Liver (tissue), 3 donors: ENCODE measurements at regions not wholly inside any gene's neighbourhood (a gene's known extent, or its start where the extent isn't known, plus 50 kb on each side); places are given as distances from the start of the nearest gene placed in this dataset.

Source experiments
- ATF3 ChIP-seq: IDR thresholded peaks from 2 replicates; pipeline ENCODE4 v1.6.1; 2016; ENCODE audit warnings: antibody characterized with exemption
- GABPA ChIP-seq, 2 donors: IDR thresholded peaks in 1 of 2; conservative IDR thresholded peaks in 1 of 2; 2 replicates each; pipeline ENCODE4 v1.6.1; 2016; ENCODE audit warnings: antibody characterized with exemption in 2 of 2, mild to moderate bottlenecking in 1 of 2, moderate library complexity in 1 of 2
- MAX ChIP-seq: IDR thresholded peaks from 2 replicates; pipeline ENCODE4 v1.6.1; 2016; ENCODE audit warnings: antibody characterized with exemption
- RAD21 ChIP-seq, 2 donors: IDR thresholded peaks; 2 replicates each; pipeline ENCODE4 v1.6.1; 2016; ENCODE audit warnings: antibody characterized with exemption in 2 of 2, mild to moderate bottlenecking in 2 of 2
- SP1 ChIP-seq: IDR thresholded peaks from 2 replicates; pipeline ENCODE4 v1.6.1; 2018; ENCODE audit warnings: antibody characterized with exemption, mild to moderate bottlenecking
- TAF1 ChIP-seq: conservative IDR thresholded peaks from 2 replicates; pipeline ENCODE4 v1.6.1; 2016; ENCODE audit warnings: antibody characterized with exemption, mild to moderate bottlenecking
- YY1 ChIP-seq: IDR thresholded peaks from 2 replicates; pipeline ENCODE4 v1.6.1; 2016; ENCODE audit warnings: antibody characterized with exemption, mild to moderate bottlenecking
- ZBTB33 ChIP-seq: IDR thresholded peaks from 2 replicates; pipeline ENCODE4 v1.6.1; 2016; ENCODE audit warnings: antibody characterized with exemption
- TF ChIP-seq, protein P1 (sequence below): fragments of 150-350 bp; IDR thresholded peaks from 2 replicates; pipeline ENCODE4 v1.5.1; 2017; ENCODE audit warnings: improper control_type of control experiment, low read depth, low read length; ENCODE audit not compliant: missing input control
- TF ChIP-seq, protein P2 (sequence below): IDR thresholded peaks from 2 replicates; pipeline ENCODE4 v1.6.1; 2016; ENCODE audit warnings: antibody characterized with exemption, mild to moderate bottlenecking
- donor health status: healthy.
- donor health status: healthy.

DNA sequence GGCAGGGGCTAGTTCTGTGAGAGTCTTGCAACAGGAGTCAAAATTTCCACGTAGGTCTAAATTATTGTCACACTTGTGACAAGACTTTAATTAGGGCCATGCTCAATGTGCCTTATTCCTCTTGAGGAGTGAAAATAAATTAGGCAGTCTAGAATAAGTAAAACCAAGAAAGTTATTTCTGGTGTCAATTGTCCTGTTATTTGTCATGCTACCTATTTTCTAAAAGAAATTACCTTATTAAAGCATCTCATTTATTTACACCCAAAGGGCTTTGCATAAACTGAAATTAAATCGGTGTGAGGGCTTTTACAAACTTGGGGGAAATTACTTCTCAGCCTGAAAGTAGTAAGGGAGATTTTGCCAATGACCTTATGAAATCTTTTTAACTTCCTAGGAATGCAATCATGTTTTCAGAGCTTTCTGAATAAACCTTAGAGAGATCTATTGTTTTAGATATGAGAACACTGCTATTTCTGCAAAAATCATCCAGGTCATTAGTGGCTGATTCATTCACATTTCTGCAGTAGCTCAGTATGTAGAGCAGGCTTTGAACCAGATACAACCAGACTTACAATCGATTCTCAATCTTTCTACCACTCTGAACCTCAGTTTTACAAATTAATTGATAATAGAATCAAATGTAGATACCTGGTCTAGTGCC is 221.2 kb upstream of the SAMSN1 start:
- TF ChIP-seq, protein P1, sequence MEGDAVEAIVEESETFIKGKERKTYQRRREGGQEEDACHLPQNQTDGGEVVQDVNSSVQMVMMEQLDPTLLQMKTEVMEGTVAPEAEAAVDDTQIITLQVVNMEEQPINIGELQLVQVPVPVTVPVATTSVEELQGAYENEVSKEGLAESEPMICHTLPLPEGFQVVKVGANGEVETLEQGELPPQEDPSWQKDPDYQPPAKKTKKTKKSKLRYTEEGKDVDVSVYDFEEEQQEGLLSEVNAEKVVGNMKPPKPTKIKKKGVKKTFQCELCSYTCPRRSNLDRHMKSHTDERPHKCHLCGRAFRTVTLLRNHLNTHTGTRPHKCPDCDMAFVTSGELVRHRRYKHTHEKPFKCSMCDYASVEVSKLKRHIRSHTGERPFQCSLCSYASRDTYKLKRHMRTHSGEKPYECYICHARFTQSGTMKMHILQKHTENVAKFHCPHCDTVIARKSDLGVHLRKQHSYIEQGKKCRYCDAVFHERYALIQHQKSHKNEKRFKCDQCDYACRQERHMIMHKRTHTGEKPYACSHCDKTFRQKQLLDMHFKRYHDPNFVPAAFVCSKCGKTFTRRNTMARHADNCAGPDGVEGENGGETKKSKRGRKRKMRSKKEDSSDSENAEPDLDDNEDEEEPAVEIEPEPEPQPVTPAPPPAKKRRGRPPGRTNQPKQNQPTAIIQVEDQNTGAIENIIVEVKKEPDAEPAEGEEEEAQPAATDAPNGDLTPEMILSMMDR, result no peak
- no peak for TF ChIP-seq YY1
- no peak for TF ChIP-seq MAX
- TF ChIP-seq ZBTB33, result no peak
- TF ChIP-seq TAF1, result no peak
- no peak for TF ChIP-seq GABPA (IDR thresholded peaks at IDR 0.05 in 1 of 2, conservative IDR thresholded peaks at IDR 0.05 in 1 of 2)
- TF ChIP-seq, protein P2, sequence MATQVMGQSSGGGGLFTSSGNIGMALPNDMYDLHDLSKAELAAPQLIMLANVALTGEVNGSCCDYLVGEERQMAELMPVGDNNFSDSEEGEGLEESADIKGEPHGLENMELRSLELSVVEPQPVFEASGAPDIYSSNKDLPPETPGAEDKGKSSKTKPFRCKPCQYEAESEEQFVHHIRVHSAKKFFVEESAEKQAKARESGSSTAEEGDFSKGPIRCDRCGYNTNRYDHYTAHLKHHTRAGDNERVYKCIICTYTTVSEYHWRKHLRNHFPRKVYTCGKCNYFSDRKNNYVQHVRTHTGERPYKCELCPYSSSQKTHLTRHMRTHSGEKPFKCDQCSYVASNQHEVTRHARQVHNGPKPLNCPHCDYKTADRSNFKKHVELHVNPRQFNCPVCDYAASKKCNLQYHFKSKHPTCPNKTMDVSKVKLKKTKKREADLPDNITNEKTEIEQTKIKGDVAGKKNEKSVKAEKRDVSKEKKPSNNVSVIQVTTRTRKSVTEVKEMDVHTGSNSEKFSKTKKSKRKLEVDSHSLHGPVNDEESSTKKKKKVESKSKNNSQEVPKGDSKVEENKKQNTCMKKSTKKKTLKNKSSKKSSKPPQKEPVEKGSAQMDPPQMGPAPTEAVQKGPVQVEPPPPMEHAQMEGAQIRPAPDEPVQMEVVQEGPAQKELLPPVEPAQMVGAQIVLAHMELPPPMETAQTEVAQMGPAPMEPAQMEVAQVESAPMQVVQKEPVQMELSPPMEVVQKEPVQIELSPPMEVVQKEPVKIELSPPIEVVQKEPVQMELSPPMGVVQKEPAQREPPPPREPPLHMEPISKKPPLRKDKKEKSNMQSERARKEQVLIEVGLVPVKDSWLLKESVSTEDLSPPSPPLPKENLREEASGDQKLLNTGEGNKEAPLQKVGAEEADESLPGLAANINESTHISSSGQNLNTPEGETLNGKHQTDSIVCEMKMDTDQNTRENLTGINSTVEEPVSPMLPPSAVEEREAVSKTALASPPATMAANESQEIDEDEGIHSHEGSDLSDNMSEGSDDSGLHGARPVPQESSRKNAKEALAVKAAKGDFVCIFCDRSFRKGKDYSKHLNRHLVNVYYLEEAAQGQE, result no peak
- TF ChIP-seq SP1, result no peak
- no peak for TF ChIP-seq ATF3
- TF ChIP-seq RAD21 (IDR thresholded peaks at IDR 0.05), result no peak
